H1 (cell line): ENCODE measurements at regions not wholly inside any gene's neighbourhood (a gene's known extent, or its start where the extent isn't known, plus 50 kb on each side); places are given as distances from the start of the nearest gene placed in this dataset.

Experiments
- CTCF ChIA-PET: fragments of 300-600 bp; sonication (Branson Sonifier 250); formaldehyde crosslinking; loops from one replicate; lab custom pipeline; 2021; ENCODE audit not compliant: partially characterized antibody; lab: Charles Lee
- POLR2A ChIA-PET: fragments of 300-600 bp; sonication (Branson Sonifier 250); formaldehyde crosslinking; loops from one replicate; lab custom pipeline; 2021; ENCODE audit warnings: inconsistent platforms; ENCODE audit not compliant: partially characterized antibody; lab: Charles Lee
- DNase-seq, 2 experiments: peaks; one replicate each; pipeline versions ENCODE4 v3.0.0 to v3.0.0-alpha.2; 2010 to 2022; ENCODE audit warnings: low spot score in 2 of 2, low read depth in 1 of 2, mixed read lengths in 1 of 2
- FAIRE-seq: peaks from 2 replicates; lab custom pipeline; 2011; peaks lifted over from hg19 to GRCh38; lab: Jason Lieb, UNC
- H2AFZ ChIP-seq: 2 replicates; pipeline ENCODE4 v1.8.1; 2012; ENCODE audit warnings: low read length, inconsistent platforms
- H2AK5ac ChIP-seq: 2 replicates; pipeline ENCODE4 v1.6.1; 2013; ENCODE audit warnings: low read depth, low read length
- H2BK120ac ChIP-seq: replicated peaks from 2 replicates; pipeline ENCODE3; 2013; ENCODE audit warnings: low read depth, low read length, inconsistent platforms
- H2BK12ac ChIP-seq: 2 replicates; pipeline ENCODE4 v1.6.1; 2013; ENCODE audit warnings: low read depth, low read length
- H2BK15ac ChIP-seq: 2 replicates; pipeline ENCODE4 v1.6.1; 2013; ENCODE audit warnings: low read length
- H2BK20ac ChIP-seq: 2 replicates; pipeline ENCODE4 v1.6.1; 2013; ENCODE audit warnings: low read length
- H2BK5ac ChIP-seq: 2 replicates; pipeline ENCODE4 v1.6.1; 2013; ENCODE audit warnings: low read depth, low read length
- H3K14ac ChIP-seq: 2 replicates; pipeline ENCODE4 v1.6.1; 2013; ENCODE audit warnings: inconsistent platforms; ENCODE audit not compliant: insufficient read length
- H3K18ac ChIP-seq: 2 replicates; pipeline ENCODE4 v1.6.1; 2013; ENCODE audit warnings: low read length; ENCODE audit errors: extremely low read depth
- H3K23ac ChIP-seq: 2 replicates; pipeline ENCODE4 v1.6.1; 2013; ENCODE audit warnings: inconsistent platforms; ENCODE audit not compliant: insufficient read length
- H3K23me2 ChIP-seq: 2 replicates; pipeline ENCODE4 v1.6.1; 2013; ENCODE audit warnings: low read depth, low read length
- H3K27ac ChIP-seq: 2 replicates; pipeline ENCODE4 v1.6.1; 2011; ENCODE audit warnings: low read depth, low read length, inconsistent platforms
- H3K27me3 ChIP-seq, 4 experiments: replicated peaks in 1 of 4; 1 replicate in 1 of 4; 2 replicates in 3 of 4; pipeline versions ENCODE4 v1.6.1 to v1.8.1; 2011 to 2013; ENCODE audit warnings: low read length in 3 of 4, mild to moderate bottlenecking in 3 of 4, inconsistent platforms in 2 of 4, mixed read lengths in 2 of 4, moderate library complexity in 1 of 4; ENCODE audit not compliant: control insufficient read depth in 3 of 4, insufficient read depth in 3 of 4; ENCODE audit errors: extremely low read depth in 1 of 4
- H3K36me3 ChIP-seq, 4 experiments: 2 replicates each; pipeline versions ENCODE4 v1.6.1 to v1.8.1; 2011 to 2013; ENCODE audit warnings: mild to moderate bottlenecking in 4 of 4, low read length in 3 of 4, moderate library complexity in 2 of 4, control low read depth in 1 of 4, inconsistent platforms in 1 of 4; ENCODE audit not compliant: insufficient read depth in 4 of 4, control insufficient read depth in 2 of 4
- H3K4ac ChIP-seq: replicated peaks from 2 replicates; pipeline ENCODE3; 2013; ENCODE audit warnings: low read length, low read depth, mixed read lengths, inconsistent platforms; ENCODE audit not compliant: insufficient read length
- H3K4me1 ChIP-seq, 4 experiments: replicated peaks in 1 of 4; 1 replicate in 1 of 4; 2 replicates in 3 of 4; pipeline versions ENCODE4 v1.6.1 to v1.8.1; 2011 to 2013; ENCODE audit warnings: low read length in 3 of 4, inconsistent platforms in 2 of 4, mixed read lengths in 1 of 4; ENCODE audit not compliant: insufficient read depth in 4 of 4, control insufficient read depth in 3 of 4
- H3K4me2 ChIP-seq, 2 experiments: 2 replicates each; pipeline versions ENCODE4 v1.6.1 to v1.8.1; 2011 to 2013; ENCODE audit warnings: low read depth in 2 of 2, low read length in 2 of 2, control low read depth in 1 of 2, inconsistent platforms in 1 of 2, mild to moderate bottlenecking in 1 of 2; ENCODE audit not compliant: insufficient read depth in 1 of 2
- H3K4me3 ChIP-seq, 4 experiments: fragments of 200-600, 300-600 bp in 1 of 4; sonication (generic), shearing (Covaris generic), sonication (Bioruptor Twin) in 1 of 4; 2 replicates each; pipeline versions ENCODE4 v1.5.1 to v1.8.1; 2011 to 2016; ENCODE audit warnings: low read length in 4 of 4, low read depth in 3 of 4, control low read depth in 2 of 4, inconsistent platforms in 2 of 4, mild to moderate bottlenecking in 2 of 4, mixed read lengths in 1 of 4, moderate library complexity in 1 of 4; ENCODE audit not compliant: insufficient read depth in 2 of 4; ENCODE audit errors: extremely low read depth in 1 of 4
- H3K56ac ChIP-seq: replicated peaks from 2 replicates; pipeline ENCODE3; 2013; ENCODE audit warnings: low read depth, mild to moderate bottlenecking, mixed read lengths, low read length, inconsistent platforms; ENCODE audit not compliant: insufficient read length
- H3K79me1 ChIP-seq: 2 replicates; pipeline ENCODE4 v1.6.1; 2013; ENCODE audit warnings: low read depth, low read length, control low read depth
- H3K79me2 ChIP-seq, 2 experiments: 2 replicates each; pipeline versions ENCODE4 v1.6.1 to v1.8.1; 2012 to 2013; ENCODE audit warnings: low read length in 2 of 2, mild to moderate bottlenecking in 2 of 2, inconsistent platforms in 1 of 2; ENCODE audit not compliant: insufficient read depth in 2 of 2, control insufficient read depth in 1 of 2
- H3K9ac ChIP-seq, 4 experiments: replicated peaks in 1 of 4; 1 replicate in 1 of 4; 2 replicates in 3 of 4; pipeline versions ENCODE4 v1.6.1 to v1.8.1; 2011 to 2013; ENCODE audit warnings: low read depth in 3 of 4, low read length in 3 of 4, control low read depth in 2 of 4, mild to moderate bottlenecking in 2 of 4, moderate library complexity in 2 of 4, inconsistent platforms in 1 of 4; ENCODE audit errors: extremely low read depth in 1 of 4
- H3K9me3 ChIP-seq, 2 experiments: 2 replicates each; pipeline versions ENCODE4 v1.6.1 to v1.8.1; 2012 to 2013; ENCODE audit warnings: mild to moderate bottlenecking in 2 of 2, moderate library complexity in 2 of 2, control low read depth in 1 of 2, inconsistent platforms in 1 of 2, low read depth in 1 of 2, low read length in 1 of 2, mixed read lengths in 1 of 2; ENCODE audit not compliant: insufficient read depth in 2 of 2
- H4K20me1 ChIP-seq, 2 experiments: replicated peaks in 1 of 2; 2 replicates each; pipeline versions ENCODE3 to v1.8.1; 2011 to 2013; ENCODE audit warnings: inconsistent platforms in 2 of 2, low read length in 2 of 2, mild to moderate bottlenecking in 1 of 2; ENCODE audit not compliant: insufficient read depth in 2 of 2, control insufficient read depth in 1 of 2
- H4K5ac ChIP-seq: 2 replicates; pipeline ENCODE4 v1.6.1; 2013; ENCODE audit warnings: low read length, low read depth, mixed read lengths, inconsistent platforms; ENCODE audit not compliant: insufficient read length
- H4K8ac ChIP-seq: 2 replicates; pipeline ENCODE4 v1.8.0; 2013; ENCODE audit warnings: mild to moderate bottlenecking, moderate library complexity, low read length, inconsistent platforms; ENCODE audit not compliant: insufficient read depth; ENCODE audit errors: extremely low read depth
- H4K91ac ChIP-seq: replicated peaks from 2 replicates; pipeline ENCODE3; 2013; ENCODE audit warnings: low read length, mixed read lengths, inconsistent platforms; ENCODE audit not compliant: insufficient read length
- BRCA1 ChIP-seq: IDR thresholded peaks from 2 replicates; pipeline ENCODE4 v1.6.1; 2012; ENCODE audit warnings: low read depth, low read length, improper control_type of control experiment
- EP300 ChIP-seq, 2 experiments: IDR thresholded peaks; 1 replicate in 1 of 2; 2 replicates in 1 of 2; pipeline ENCODE4 v1.6.1; 2011 to 2012; ENCODE audit warnings: low read depth in 2 of 2, low read length in 2 of 2, mild to moderate bottlenecking in 2 of 2, borderline replicate concordance in 1 of 2, inconsistent platforms in 1 of 2, moderate library complexity in 1 of 2
- FOSL1 ChIP-seq: IDR thresholded peaks from 2 replicates; pipeline ENCODE4 v1.6.1; 2011; ENCODE audit warnings: mild to moderate bottlenecking, low read depth, low read length, moderate library complexity; ENCODE audit not compliant: insufficient read depth
- MAFK ChIP-seq: IDR thresholded peaks from 2 replicates; pipeline ENCODE4 v1.6.1; 2012; ENCODE audit warnings: low read depth, mild to moderate bottlenecking, improper control_type of control experiment, low read length
- POLR2AphosphoS5 ChIP-seq: IDR thresholded peaks from 2 replicates; pipeline ENCODE4 v1.6.1; 2011; ENCODE audit warnings: low read depth, low read length
- SRF ChIP-seq: IDR thresholded peaks from 2 replicates; pipeline ENCODE4 v1.6.1; 2011; ENCODE audit warnings: mild to moderate bottlenecking, low read depth, low read length, moderate library complexity
- TAF7 ChIP-seq: optimal IDR thresholded peaks from 2 replicates; pipeline ENCODE3; 2011; ENCODE audit warnings: low read depth, mild to moderate bottlenecking, inconsistent platforms, low read length, moderate library complexity, borderline replicate concordance
- TBP ChIP-seq: IDR thresholded peaks from 2 replicates; pipeline ENCODE4 v1.6.1; 2011; ENCODE audit warnings: low read depth, low read length, improper control_type of control experiment
- WGBS, 2 experiments: shearing (Covaris generic) in 1 of 2; methylation state at CpG; one replicate each; pipeline versions ENCODE4 v1.1.6 to v1.1.7; 2013 to 2015; ENCODE audit warnings: low lambda C conversion rate in 2 of 2, mixed read lengths in 2 of 2, inconsistent platforms in 1 of 2, low coverage in 1 of 2, missing lambda C conversion rate in 1 of 2; ENCODE audit not compliant: insufficient replicate concordance in 2 of 2, insufficient coverage in 1 of 2, insufficient read length in 1 of 2; ENCODE audit errors: extremely low coverage in 1 of 2, missing lambda C conversion rate in 1 of 2; 5-methylcytosine and 5-hydroxymethylcytosine counted together
- TF ChIP-seq, protein P1 (sequence below): IDR thresholded peaks from 2 replicates; pipeline ENCODE4 v1.6.1; 2012; ENCODE audit warnings: inconsistent platforms

GRCh38 chr5:60131504-60131903 is 238.0 kb upstream of the PDE4D start:
- Histone ChIP-seq H3K9ac (no peak overlapping the region), H4K5ac (no peak overlapping the region), H3K27me3 (no peaks in the 10 kb centered on the region), H3K4ac (no peak overlapping the region), H2AK5ac (no peak overlapping the region), H2BK120ac (no peak overlapping the region), H3K56ac (no peak overlapping the region), H3K4me2 (no peak overlapping the region), H3K4me1 (no peaks in the 10 kb centered on the region), H3K9me3 (no peaks in the 10 kb centered on the region), H2BK15ac (no peak overlapping the region), H4K8ac (no peak overlapping the region), H4K20me1 (no peaks in the 10 kb centered on the region), H2BK5ac (no peak overlapping the region), H3K14ac (no peak overlapping the region), H3K23ac (no peak overlapping the region), H4K91ac (no peak overlapping the region), H3K36me3 (no peaks in the 10 kb centered on the region), H3K79me1 (no peaks in the 10 kb centered on the region), H3K79me2 (no peaks in the 10 kb centered on the region), H3K18ac (no peak overlapping the region), H2BK12ac (no peak overlapping the region), H3K23me2 (no peaks in the 10 kb centered on the region), H2BK20ac (no peak overlapping the region), H3K4me3 (no peak overlapping the region), H3K27ac (no peak overlapping the region), H2AFZ (no peak overlapping the region; the same call in 1 of the 2 replicates)
- CTCF ChIA-PET: no interaction called here
- 86% methylated on average over 1 of the region's 1 CpG; no CpG with 5 or more reads in 1 of the 2 experiments for WGBS, 2 experiments
- DNase-seq: no peak
- no peak for TF ChIP-seq POLR2AphosphoS5
- TF ChIP-seq TAF7: no peak
- TF ChIP-seq SRF: peak; percentile 67
- TF ChIP-seq, protein P1, sequence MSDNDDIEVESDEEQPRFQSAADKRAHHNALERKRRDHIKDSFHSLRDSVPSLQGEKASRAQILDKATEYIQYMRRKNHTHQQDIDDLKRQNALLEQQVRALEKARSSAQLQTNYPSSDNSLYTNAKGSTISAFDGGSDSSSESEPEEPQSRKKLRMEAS: no peak
- TF ChIP-seq FOSL1: no peak
- no peak for TF ChIP-seq TBP
- no peak for TF ChIP-seq EP300 (IDR thresholded peaks at IDR 0.05; ENCODE audit: borderline replicate concordance in 1 of 2, low read depth in 2 of 2, low read length in 2 of 2)
- TF ChIP-seq MAFK: peak; percentile 48
- TF ChIP-seq BRCA1: no peak
- POLR2A ChIA-PET: no interaction called here
- FAIRE-seq: no peak
